ENCODE measurements at regions not wholly inside any gene's neighbourhood (a gene's known extent, or its start where the extent isn't known, plus 50 kb on each side); places are given as distances from the start of the nearest gene placed in this dataset.

GRCh38 chr3:84825817-84826216 lies 133.0 kb upstream of the CADM2 start:
- no peaks in the 10 kb centered on the region for H3K36me3 ChIP-seq (ENCODE audit: control insufficient read depth, low read length)
- no peak overlapping the region for H3K4me3 ChIP-seq (ENCODE audit: low read length)
- H3F3A ChIP-seq (ENCODE audit: control insufficient read depth, insufficient read depth): no peaks in the 10 kb centered on the region
- no peak overlapping the region for H3K27ac ChIP-seq (ENCODE audit: low read depth, low read length)
- no peaks in the 10 kb centered on the region for H4K20me1 ChIP-seq (ENCODE audit: control insufficient read depth, insufficient read depth, low read depth, low read length)
- no peaks in the 10 kb centered on the region for H3K9me2 ChIP-seq (replicated peaks; ENCODE audit: control insufficient read depth, low read length)
- no peak overlapping the region for H3K4me2 ChIP-seq (ENCODE audit: low read length)
- H3K79me2 ChIP-seq (ENCODE audit: control insufficient read depth, low read length): no peaks in the 10 kb centered on the region
- H3K27me3 ChIP-seq (ENCODE audit: control insufficient read depth, low read length): no peaks in the 10 kb centered on the region
- no peak for TF ChIP-seq CTCF (IDR thresholded peaks at IDR 0.05; ENCODE audit: low read depth, low read length, poor library complexity, severe bottlenecking)
- H3K9me3 ChIP-seq (ENCODE audit: control insufficient read depth, insufficient read depth, low read length): no peaks in the 10 kb centered on the region
- H3K4me1 ChIP-seq (ENCODE audit: control insufficient read depth, low read length): no peaks in the 10 kb centered on the region

GRCh38 chr3:84830476-84830875 lies 128.3 kb upstream of the CADM2 start:
- Histone ChIP-seq H3K4me1 (ENCODE audit: control insufficient read depth, low read length) (no peaks in the 10 kb centered on the region), H3K4me3 (ENCODE audit: low read length) (no peak overlapping the region), H3K27ac (ENCODE audit: low read depth, low read length) (no peak overlapping the region), H3K4me2 (ENCODE audit: low read length) (no peak overlapping the region), H3K36me3 (ENCODE audit: control insufficient read depth, low read length) (no peaks in the 10 kb centered on the region), H3K9me3 (ENCODE audit: control insufficient read depth, insufficient read depth, low read length) (peaks cover 3% of the 10 kb centered on the region; the same call in 1 of the 2 replicates), H3K9me2 (replicated peaks; ENCODE audit: control insufficient read depth, low read length) (no peaks in the 10 kb centered on the region), H3F3A (ENCODE audit: control insufficient read depth, insufficient read depth) (no peaks in the 10 kb centered on the region), H3K27me3 (ENCODE audit: control insufficient read depth, low read length) (no peaks in the 10 kb centered on the region), H4K20me1 (ENCODE audit: control insufficient read depth, insufficient read depth, low read depth, low read length) (no peaks in the 10 kb centered on the region), H3K79me2 (ENCODE audit: control insufficient read depth, low read length) (no peaks in the 10 kb centered on the region)
- TF ChIP-seq EZH2phosphoT487 (IDR thresholded peaks at IDR 0.05; ENCODE audit: borderline replicate concordance, low read length) (no peak), CTCF (IDR thresholded peaks at IDR 0.05; ENCODE audit: low read depth, low read length, poor library complexity, severe bottlenecking) (no peak)

DNA sequence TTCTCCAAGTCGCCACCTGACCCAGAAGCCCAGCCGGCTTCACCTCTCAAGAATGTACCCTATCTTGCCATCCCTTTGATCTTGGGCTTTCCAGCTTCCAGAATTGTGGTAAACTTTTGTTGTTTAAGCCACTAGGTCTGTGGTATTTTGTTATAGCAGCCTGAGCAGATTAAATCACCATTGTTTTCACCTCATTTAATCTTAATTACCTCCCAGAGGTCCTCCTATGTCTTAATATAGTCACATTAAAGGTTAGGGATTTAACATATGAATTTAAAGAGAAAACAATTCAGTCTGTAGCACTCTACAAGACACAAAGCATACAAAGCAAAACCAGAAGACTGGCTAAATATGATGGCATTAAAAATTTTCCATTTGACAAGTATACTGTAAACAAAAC lies 123.4 kb upstream of the CADM2 start:
- Histone ChIP-seq H3K36me3 (ENCODE audit: control insufficient read depth, low read length) (no peaks in the 10 kb centered on the region), H4K20me1 (ENCODE audit: control insufficient read depth, insufficient read depth, low read depth, low read length) (no peaks in the 10 kb centered on the region), H3K9me3 (ENCODE audit: control insufficient read depth, insufficient read depth, low read length) (peaks cover 3% of the 10 kb centered on the region; the same call in 1 of the 2 replicates), H3K4me2 (ENCODE audit: low read length) (no peak overlapping the region), H3K27me3 (ENCODE audit: control insufficient read depth, low read length) (no peaks in the 10 kb centered on the region), H3K27ac (ENCODE audit: low read depth, low read length) (no peak overlapping the region), H3K9me2 (replicated peaks; ENCODE audit: control insufficient read depth, low read length) (no peaks in the 10 kb centered on the region), H3K4me3 (ENCODE audit: low read length) (no peak overlapping the region), H3F3A (ENCODE audit: control insufficient read depth, insufficient read depth) (no peaks in the 10 kb centered on the region), H3K4me1 (ENCODE audit: control insufficient read depth, low read length) (no peaks in the 10 kb centered on the region), H3K79me2 (ENCODE audit: control insufficient read depth, low read length) (no peaks in the 10 kb centered on the region)
- TF ChIP-seq CTCF (IDR thresholded peaks at IDR 0.05; ENCODE audit: low read depth, low read length, poor library complexity, severe bottlenecking) (no peak), EZH2phosphoT487 (IDR thresholded peaks at IDR 0.05; ENCODE audit: borderline replicate concordance, low read length) (no peak)

- no peaks in the 10 kb centered on the region for H4K20me1 ChIP-seq (ENCODE audit: control insufficient read depth, insufficient read depth, low read depth, low read length)
- H3K27ac ChIP-seq (ENCODE audit: low read depth, low read length): no peak overlapping the region
- H3K27me3 ChIP-seq (ENCODE audit: control insufficient read depth, low read length): no peaks in the 10 kb centered on the region
- no peak overlapping the region for H3K4me3 ChIP-seq (ENCODE audit: low read length)
- H3K4me1 ChIP-seq (ENCODE audit: control insufficient read depth, low read length): no peaks in the 10 kb centered on the region
- TF ChIP-seq EZH2phosphoT487 (IDR thresholded peaks at IDR 0.05; ENCODE audit: borderline replicate concordance, low read length): no peak
- TF ChIP-seq CTCF (IDR thresholded peaks at IDR 0.05; ENCODE audit: low read depth, low read length, poor library complexity, severe bottlenecking): no peak
- H3F3A ChIP-seq (ENCODE audit: control insufficient read depth, insufficient read depth): no peaks in the 10 kb centered on the region
- H3K36me3 ChIP-seq (ENCODE audit: control insufficient read depth, low read length): no peaks in the 10 kb centered on the region
- H3K9me2 ChIP-seq (replicated peaks; ENCODE audit: control insufficient read depth, low read length): no peaks in the 10 kb centered on the region
- no peak overlapping the region for H3K4me2 ChIP-seq (ENCODE audit: low read length)
- peaks cover 3% of the 10 kb centered on the region; the same call in 1 of the 2 replicates for H3K9me3 ChIP-seq (ENCODE audit: control insufficient read depth, insufficient read depth, low read length)
- H3K79me2 ChIP-seq (ENCODE audit: control insufficient read depth, low read length): no peaks in the 10 kb centered on the region
These were observed 121.8 kb upstream of the CADM2 start for GRCh38 chr3:84836961-84837360.

Measured in DOHH2 (cell line).